GM21528 (cell line): ENCODE measurements at regions not wholly inside any gene's neighbourhood (a gene's known extent, or its start where the extent isn't known, plus 50 kb on each side); places are given as distances from the start of the nearest gene placed in this dataset.

Source experiments
- ATAC-seq: cut with Tn5 transposase; IDR thresholded peaks from one replicate; pipeline ENCODE4 v1.9.1; 2021; ENCODE audit warnings: mild to moderate bottlenecking, moderate library complexity; ENCODE audit not compliant: unreplicated experiment, low FRiP score

- no peak for ATAC-seq
Observed at GRCh38 chrX:39817754-39818470, 279.8 kb downstream of the BCOR start.

- no peak for ATAC-seq
Observed at GRCh38 chrX:39818750-39819149, 279.0 kb downstream of the BCOR start.

- no peak for ATAC-seq
Observed at GRCh38 chrX:39819921-39820849, 277.6 kb downstream of the BCOR start.

GRCh38 chrX:39820938-39821708 is 276.6 kb downstream of the BCOR start:
- ATAC-seq: no peak

GRCh38 chrX:39821709-39822095 is 276.1 kb downstream of the BCOR start:
- ATAC-seq: no peak

DNA sequence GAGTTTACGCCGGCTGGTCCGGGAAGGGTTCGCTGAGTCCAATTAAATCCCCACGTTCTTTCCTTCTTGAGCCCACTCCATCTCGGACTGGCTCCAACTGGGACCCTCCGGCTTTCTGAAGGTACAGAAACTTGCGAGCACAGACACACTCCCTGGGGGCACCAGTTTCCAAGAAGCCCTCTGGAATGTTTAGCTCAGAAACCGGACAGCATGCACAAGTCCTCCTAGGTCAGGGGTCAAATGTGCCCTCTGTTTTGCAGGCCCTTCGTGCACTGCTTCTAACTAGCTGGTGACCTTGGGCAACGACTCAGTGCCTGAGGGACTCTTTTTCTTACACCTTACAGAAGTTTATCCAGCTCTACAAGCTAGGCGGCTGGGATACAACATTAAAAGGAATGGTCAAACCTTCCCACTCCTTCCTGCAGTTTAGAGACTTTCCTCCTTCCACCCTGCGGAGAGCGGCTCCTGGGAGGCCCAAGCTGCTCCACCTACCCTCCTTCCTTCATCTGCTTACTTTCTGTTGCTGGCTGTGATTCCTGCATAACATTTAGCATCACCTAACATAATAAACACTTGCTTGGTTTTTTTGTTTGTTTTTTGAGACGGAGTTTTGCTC is 275.5 kb downstream of the BCOR start:
- ATAC-seq: no peak

DNA sequence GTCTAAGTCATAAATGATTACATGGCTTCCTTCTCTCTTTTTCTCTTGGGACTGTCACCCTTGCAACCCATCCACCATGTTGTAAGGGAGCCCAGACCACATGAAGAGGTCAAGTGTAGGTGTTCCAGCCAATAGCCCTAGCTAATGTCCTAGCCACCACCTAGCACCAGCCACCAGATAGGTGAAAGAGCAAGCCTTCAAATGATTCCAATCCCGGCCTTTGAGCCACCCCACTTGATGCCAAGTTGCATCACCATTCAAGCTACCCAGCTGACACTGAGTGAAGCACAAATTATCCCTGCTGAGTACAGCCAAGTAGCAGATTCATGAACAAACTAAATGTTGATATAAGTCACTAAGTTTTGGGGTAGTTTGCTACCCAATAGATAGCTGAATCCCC is 274.3 kb downstream of the BCOR start:
- no peak for ATAC-seq

- no peak for ATAC-seq
Observed at GRCh38 chrX:39823854-39824253, 273.9 kb downstream of the BCOR start.

DNA sequence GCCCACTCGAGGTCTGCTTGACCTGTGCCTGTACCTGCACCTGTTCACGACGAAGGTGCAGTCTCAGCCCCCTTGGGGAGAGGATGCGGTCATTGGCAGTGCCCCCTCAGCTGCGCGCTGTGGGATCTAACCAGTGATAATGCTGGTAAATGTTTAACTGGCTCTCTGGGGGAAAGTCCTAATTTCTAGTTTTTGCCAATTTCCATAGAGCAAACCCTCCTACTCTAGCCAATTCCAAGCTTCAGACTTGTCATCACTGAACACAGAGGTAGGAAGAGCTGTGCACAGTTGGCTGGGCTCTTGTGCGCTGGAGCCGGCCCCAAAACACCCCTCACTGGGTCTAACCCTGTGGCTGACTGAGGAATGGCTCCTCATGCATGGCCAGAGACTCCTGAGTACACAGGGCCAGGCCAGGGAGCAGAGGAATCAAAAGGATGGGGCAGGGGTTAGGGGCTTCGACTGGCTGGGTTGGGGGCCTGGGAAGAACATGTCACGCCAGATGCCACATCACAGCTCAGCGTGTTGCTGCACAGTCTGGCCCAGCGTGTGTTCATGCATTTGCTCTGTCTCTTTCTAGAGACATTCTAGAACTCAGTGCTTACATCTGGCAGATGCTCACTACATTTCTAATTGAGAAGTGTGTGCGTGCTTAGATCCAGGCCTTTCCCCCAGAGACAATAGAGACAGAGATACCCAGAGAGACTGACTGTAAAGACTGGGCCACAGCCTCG is 270.8 kb downstream of the BCOR start:
- no peak for ATAC-seq

- ATAC-seq: no peak
Observed at GRCh38 chrX:39827951-39828350, 269.8 kb downstream of the BCOR start.

DNA sequence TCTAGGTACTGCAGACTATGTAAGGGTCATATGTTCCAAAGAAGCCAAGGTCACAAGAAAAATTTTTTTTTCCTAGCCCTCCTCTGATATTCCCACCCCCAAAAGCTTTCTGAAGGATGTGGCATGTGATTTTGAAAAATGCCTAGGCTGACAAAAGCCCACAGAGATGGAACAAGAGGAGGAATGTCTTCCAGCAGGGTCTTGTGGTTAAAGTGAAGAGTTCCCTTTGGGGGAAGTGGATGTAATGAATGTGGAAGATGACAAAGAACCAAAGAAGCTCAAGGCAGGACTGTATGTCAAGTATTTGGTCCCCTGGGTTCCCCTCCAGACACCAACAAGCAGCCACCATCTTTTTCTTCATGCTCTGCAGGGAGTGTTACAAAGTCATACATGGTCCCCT is 268.8 kb downstream of the BCOR start:
- ATAC-seq: no peak

- no peak for ATAC-seq
Observed at GRCh38 chrX:39829965-39830364, 267.8 kb downstream of the BCOR start.

DNA sequence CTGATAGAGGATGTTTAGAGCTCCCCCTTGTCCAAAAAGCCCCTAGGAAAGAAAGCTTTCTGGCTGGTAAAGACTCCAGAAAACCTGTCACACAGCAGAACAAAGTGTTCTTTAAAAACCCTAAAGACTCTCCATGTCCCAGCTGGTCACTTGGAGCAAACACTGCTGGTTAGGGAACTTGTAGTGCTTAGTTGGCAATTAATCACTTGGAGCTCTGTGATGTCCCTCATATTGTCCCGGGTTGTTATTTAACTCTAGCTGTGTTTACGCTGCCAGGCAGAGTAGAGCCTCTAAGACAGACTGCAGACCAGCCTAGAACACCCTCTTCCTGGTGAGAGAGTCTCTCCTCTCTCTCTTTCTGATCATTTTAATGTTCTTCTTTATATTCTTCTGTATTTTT is 267.3 kb downstream of the BCOR start:
- no peak for ATAC-seq

DNA sequence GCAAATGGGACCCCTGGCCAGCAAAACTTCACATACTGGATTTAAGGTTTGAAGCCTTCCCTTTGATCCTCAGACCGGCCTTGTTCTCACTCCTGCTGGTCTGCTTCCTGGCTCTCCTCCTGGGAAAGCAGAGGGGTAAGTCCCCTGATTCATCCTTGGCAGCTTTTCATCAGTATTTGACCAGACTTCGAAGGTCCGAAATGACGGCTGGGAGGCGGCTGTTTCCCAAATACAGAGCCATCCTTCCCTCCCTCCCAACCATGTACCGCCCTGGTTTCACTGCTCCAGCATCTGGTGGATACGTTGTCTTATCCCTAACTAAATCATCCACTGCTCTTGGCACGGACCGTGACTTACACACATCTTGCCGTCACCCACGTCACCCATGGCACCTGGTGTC is 265.5 kb downstream of the BCOR start:
- no peak for ATAC-seq

DNA sequence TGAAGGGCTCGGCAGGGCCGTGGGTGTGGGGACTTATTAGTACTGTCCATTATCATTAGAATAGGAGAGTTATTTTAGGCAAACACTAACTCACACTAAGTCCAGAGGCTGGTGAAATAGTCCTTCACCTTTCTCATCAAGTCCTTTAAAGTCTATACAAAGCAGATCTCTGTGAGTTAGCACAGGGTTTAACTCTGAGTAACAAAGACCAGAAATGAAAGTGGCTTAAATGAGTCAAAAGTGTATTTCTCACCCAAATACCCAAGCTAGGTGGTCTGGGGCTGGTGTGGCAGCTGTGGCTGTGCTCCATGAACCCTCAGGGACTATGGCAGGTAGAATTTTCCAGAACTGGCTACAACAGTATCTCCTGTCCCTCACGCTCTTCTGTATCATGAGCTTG is 263.2 kb downstream of the BCOR start:
- ATAC-seq: no peak

DNA sequence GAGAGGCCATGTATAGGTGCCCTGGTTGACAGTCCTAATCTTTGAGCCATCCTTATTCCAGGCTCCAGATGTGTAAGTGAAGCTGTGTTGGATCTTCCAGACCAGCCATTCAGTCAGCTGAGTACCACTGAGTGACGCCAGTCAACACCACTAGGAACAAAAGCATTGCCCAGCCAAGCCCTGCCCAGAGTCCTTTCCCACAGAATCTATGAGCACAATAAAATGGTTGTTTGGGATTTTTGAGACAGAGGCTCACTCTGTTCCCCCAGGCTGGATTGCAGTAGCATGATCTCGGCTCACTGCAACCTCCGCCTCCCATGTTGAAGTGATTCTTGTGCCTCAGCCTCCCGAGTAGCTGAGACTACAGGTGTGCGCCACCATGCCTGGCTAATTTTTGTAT is 262.5 kb downstream of the BCOR start:
- no peak for ATAC-seq

GRCh38 chrX:39835776-39836175 is 262.0 kb downstream of the BCOR start:
- ATAC-seq: no peak

DNA sequence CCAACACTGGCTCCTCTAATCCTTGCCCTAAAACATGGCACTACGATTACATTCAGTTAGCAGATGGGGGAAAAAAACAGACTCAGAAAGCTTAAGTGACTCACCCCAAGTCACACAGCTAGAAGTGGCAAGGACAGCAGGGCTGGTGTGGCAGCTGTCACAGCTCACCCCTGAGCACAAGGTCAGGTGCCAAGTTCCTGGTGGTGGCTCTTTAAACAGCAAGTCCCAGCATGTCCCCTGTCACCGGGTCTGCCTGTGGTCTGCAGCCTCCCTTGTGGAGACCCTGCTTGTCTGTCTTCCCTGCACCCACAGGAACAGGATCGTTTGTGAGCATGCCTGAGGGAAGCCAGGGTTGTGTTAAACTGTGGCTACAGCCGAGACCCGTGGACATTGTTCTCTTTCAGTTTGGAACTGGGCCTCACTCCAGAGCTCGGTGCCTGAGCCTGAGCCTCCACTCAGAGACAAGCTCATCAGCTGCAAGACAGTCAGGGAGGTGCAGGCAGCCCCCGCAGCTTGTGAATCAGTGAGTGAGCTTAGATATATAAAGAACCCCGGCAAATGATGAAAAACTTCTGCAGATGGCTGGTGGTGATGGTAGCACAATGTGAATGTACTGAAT is 260.8 kb downstream of the BCOR start:
- ATAC-seq: no peak

GRCh38 chrX:39837688-39838087 is 260.1 kb downstream of the BCOR start:
- no peak for ATAC-seq

- no peak for ATAC-seq
Observed at GRCh38 chrX:39839371-39839770, 258.4 kb downstream of the BCOR start.
